NCI-H2227 (cell line): ENCODE measurements at regions not wholly inside any gene's neighbourhood (a gene's known extent, or its start where the extent isn't known, plus 50 kb on each side); places are given as distances from the start of the nearest gene placed in this dataset.

Experiments
- DNase-seq: peaks from one replicate; lab custom pipeline; 2025; ENCODE audit not compliant: unreplicated experiment; lab: John Stamatoyannopoulos, UW

- DNase-seq = no peak
Observed at GRCh38 chr1:58312971-58313563, 233.5 kb downstream of the OMA1 start.

GRCh38 chr1:58312461-58312860, 234.1 kb downstream of the OMA1 start:
- no peak for DNase-seq

DNA sequence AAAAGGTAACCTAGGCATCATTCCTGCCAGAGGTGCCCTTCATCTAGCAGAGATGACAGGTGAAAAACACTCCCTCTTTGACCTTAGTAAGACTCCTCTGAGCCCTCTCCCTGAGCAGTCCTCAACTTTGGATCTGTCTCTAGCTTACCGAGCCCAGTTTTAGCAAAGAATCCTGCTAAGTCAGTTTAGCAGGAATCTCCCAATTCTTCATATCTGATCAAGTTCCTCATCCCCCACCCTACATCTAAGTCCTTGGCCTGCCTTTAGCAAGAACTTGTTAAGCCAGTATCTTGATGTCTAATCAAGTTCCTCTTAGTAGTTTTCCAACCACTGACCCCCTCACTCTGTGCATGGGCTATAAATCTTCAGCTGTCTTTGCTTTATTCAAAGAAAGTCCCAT, 235.6 kb downstream of the OMA1 start:
- no peak for DNase-seq

- no peak for DNase-seq
Observed at GRCh38 chr1:58310469-58310868, 236.1 kb downstream of the OMA1 start.

- DNase-seq = no peak
Observed at GRCh38 chr1:58308206-58308605, 238.3 kb downstream of the OMA1 start.

DNA sequence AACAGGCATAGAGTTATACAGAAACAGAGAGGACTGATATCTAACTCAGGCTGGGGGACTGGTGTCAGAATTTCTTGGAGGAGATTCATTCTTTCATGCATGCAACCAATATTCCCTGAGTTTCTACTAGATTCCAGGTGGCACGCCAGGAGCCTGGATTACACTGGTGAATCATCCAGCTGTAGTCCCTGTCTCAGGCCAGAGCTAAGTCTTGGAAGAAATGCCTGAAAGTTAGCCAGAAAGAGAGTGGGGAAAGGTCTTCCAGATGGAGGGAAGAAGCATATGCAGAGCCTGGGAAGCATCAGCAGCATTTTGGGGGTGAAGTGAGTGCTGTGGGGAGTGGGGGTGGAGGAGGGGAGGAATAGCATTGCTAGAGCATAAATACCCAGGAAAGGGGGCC, 239.1 kb downstream of the OMA1 start:
- DNase-seq = no peak

GRCh38 chr1:58305622-58306021, 240.9 kb downstream of the OMA1 start:
- no peak for DNase-seq

GRCh38 chr1:58304346-58304975, 242.1 kb downstream of the OMA1 start:
- DNase-seq = no peak

- DNase-seq = no peak
Observed at GRCh38 chr1:58303841-58304240, 242.7 kb downstream of the OMA1 start.

DNA sequence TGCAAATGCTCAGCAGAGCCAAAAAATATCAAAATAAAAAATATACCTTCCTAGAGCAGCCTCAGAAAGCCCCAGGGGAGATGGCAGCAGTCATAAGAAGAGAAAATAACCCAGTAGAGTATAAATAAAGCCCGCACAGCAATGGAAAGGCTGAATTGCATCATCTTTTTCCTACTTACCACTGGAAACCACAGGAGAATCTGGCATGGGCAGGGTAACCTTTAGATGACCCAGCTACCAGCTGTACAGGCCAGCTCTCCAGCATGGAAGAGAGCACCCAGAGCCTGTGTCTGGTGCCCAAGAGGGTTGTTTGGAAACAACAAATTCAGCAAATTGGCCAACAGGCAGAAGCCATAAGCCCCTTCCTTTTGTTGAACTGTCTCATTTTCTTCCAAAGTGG, 253.1 kb downstream of the OMA1 start:
- DNase-seq = no peak

- no peak for DNase-seq
Observed at GRCh38 chr1:58290685-58291372, 255.7 kb downstream of the OMA1 start.

- DNase-seq = no peak
Observed at GRCh38 chr1:58288624-58289142, 257.8 kb downstream of the OMA1 start.

- DNase-seq = no peak
Observed at GRCh38 chr1:58287894-58288623, 258.5 kb downstream of the OMA1 start.

GRCh38 chr1:58284225-58284510, 262.4 kb downstream of the OMA1 start:
- no peak for DNase-seq

GRCh38 chr1:58283388-58284224, 262.9 kb downstream of the OMA1 start:
- no peak for DNase-seq

GRCh38 chr1:58282623-58283387, 263.7 kb downstream of the OMA1 start:
- DNase-seq = no peak

GRCh38 chr1:58266242-58266641, 280.3 kb downstream of the OMA1 start:
- no peak for DNase-seq

DNA sequence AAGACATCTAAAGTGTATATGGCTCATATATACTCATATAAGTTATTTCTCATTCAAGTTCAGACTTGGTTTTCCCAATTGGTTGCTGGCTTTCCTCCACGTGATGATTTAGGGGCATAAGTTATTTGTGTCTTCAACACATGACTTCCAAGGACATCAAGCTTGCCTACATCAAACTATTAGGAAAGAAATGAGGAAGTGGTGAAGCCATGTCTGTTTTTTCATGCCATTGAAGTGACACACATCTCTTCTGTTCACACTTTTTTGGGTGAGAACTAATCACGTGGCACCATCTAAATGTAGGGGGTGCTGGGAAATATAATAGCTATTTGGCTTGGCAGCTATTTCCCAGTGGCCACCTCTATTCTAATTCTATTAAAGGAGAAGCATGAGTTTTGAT, 282.1 kb downstream of the OMA1 start:
- DNase-seq = no peak

- no peak for DNase-seq
Observed at GRCh38 chr1:58262702-58263101, 283.8 kb downstream of the OMA1 start.

DNA sequence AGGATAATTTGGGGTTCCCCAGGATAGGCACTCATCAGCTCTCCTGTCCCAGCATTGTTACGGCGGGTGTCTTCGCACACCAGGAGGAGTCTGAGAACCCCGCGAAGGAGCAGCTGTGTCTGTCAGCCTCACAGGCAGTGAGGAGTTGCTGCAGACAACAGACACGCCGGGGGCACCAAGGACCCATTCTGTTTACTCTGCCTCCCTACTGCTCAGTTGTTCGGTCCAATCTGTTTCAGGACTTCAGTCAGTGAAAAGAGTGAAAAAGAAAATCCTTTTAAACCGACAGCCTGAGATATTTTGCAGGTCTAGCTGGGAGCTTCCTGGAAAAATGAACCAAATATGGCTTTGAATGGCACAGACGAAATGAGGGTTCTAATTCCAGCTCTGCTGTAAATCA, 288.4 kb downstream of the OMA1 start:
- DNase-seq = no peak
